Hematopoietic multipotent progenitor cell treated with erythropoietin and hydrocortisone succinate and interleukin-3 and kit ligand, for 17 days (in vitro differentiated cells): ENCODE measurements at regions not wholly inside any gene's neighbourhood (a gene's known extent, or its start where the extent isn't known, plus 50 kb on each side); places are given as distances from the start of the nearest gene placed in this dataset.

Experiments used
- DNase-seq: peaks from one replicate; pipeline ENCODE4 v3.0.0-alpha.2; 2015; ENCODE audit warnings: low spot score

- no peak for DNase-seq
Observed at GRCh38 chr2:150663143-150663542, 175.7 kb upstream of the RND3 start.

DNA sequence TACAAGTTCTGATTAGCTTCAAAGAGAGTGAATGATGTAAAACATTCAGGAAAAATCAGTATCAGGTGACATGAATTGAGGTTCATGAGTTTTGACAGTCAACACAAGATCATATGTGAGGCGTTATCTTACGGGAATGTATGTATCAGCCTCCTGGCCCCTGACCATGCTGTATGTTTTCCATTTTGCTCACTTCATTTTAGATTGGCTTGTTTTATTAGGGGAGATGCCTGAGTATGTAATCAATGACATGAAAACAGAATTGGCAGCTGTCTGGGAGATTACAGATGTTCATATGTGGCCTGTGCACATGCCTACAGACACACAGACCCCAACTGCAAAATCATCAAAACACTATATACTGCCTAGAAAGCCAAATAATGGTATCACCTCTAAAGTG is 168.5 kb upstream of the RND3 start:
- no peak for DNase-seq

- DNase-seq, result no peak
Observed at GRCh38 chr2:150653351-150653750, 165.9 kb upstream of the RND3 start.

GRCh38 chr2:150647943-150648342 is 160.5 kb upstream of the RND3 start:
- DNase-seq, result no peak

GRCh38 chr2:150646746-150647145 is 159.3 kb upstream of the RND3 start:
- no peak for DNase-seq

- DNase-seq, result no peak
Observed at GRCh38 chr2:150644298-150645067, 157.0 kb upstream of the RND3 start.

GRCh38 chr2:150643114-150643725 is 155.8 kb upstream of the RND3 start:
- DNase-seq, result no peak

GRCh38 chr2:150640039-150640438 is 152.6 kb upstream of the RND3 start:
- DNase-seq, result no peak

DNA sequence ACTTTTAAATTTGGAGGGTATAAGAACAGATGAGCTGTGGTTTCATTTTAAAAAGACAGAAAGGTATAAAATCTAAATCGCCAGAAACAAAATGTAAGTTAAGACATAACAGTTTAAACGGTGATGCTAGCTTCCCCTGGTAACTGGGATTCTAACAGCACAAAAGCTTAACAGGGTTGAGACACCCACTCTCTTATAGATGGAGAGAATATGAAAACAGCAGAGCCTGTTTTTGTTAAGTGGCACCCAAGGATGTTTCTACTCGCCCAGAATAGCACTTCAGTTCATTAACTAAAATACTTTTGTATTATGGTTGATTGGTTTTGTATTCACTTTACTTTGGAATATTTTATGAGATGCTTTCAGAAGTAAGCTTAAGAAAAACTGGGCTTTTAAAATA is 151.9 kb upstream of the RND3 start:
- DNase-seq, result no peak

DNA sequence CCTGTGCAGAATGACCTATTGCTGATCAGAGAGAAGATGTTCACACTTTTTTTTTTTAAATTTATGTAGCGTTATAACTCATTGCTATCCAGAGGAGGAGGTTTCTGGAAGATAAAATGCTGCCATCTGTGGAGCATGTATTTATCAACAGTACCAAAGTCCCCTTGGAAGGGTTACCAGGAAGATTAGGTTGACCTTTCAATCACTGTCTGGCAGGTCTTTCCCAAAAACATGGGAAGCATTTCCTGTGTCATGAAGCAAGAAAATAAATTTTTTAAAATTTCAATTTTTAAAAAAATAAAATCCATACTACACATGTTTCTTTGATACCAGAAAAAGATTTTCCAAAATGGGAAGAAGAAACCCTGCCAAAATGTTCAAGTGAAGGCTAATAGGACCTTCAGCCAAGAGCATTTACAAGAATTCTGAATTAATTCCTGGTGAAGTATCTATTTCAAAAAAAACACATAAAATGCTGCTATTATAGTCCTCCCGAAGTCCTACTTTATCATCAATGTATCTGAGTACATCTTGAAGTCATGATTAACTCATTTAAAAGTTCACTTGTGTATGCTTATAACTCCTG is 143.9 kb upstream of the RND3 start:
- no peak for DNase-seq

DNA sequence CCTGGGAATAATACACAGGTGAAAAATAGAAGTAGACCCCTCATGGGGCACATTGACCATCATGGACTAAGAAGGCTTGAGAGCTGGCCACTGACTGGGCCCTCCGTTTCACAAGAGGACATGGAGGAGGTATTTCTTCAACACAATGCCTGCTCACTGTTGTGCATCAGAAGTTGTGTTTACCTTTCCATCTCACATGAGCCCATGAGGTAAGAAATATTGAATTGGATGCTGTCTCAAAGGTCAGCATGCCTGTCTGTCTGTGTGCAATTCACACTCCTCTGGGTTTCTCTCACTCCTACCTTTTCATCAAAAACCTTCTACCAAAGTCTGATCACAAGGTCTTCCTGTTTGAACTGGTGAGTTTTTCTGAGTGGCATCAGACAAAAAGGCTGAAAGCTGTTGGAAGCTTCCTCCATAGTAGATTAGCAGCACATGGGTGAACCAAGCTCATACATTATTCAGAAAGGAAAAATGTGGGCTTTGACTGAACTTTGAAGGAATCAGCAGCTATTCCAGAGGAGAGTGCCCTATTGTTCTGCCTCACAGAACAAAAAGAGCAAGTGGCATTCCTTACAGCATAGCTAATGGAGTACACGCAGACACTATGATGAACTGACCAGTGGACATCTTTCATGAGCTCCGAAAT is 143.2 kb upstream of the RND3 start:
- DNase-seq, result no peak

GRCh38 chr2:150627526-150627925 is 140.1 kb upstream of the RND3 start:
- DNase-seq, result no peak

DNA sequence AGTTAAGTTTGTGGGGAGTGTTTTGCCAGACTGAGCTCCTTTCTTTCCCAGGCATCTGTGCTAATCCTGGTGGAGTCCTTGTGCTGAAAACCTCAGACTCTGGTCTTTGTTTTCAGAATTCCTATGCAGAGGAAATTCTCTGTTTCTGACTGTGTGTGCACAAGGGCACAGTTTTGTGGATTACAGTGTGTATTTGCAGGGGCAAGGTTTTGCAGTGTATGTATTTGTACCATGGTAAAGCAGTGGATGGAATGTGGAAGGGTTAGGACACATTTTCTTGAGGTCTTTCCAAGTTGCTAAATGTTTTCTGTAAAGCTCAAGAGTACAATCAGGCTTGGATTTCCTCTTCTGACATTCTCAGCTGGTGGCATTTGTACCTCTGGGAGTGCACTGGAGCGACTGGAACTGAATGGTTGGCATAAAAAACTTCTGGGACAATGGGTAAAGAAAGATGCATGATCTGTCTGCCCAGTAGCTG is 139.5 kb upstream of the RND3 start:
- DNase-seq, result no peak

GRCh38 chr2:150625741-150626140 is 138.3 kb upstream of the RND3 start:
- no peak for DNase-seq

DNA sequence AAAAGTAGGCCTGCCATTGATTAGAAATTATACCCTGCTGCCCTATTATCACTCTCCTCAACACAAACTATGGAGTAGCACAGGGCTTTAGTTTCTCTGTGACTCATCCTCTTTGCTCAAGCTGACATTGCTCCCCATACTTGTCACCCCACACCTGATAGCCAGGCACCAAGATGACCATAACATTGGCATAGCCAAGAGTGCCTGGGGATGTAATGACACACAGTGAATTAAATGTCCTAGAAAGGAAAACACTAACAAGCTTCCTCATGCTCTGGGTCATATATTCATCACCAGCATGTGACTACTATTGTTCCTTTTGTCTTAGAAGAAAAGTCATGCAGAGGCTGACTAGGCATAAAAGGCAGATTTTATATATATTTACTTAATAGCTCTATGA is 137.8 kb upstream of the RND3 start:
- DNase-seq, result no peak

DNA sequence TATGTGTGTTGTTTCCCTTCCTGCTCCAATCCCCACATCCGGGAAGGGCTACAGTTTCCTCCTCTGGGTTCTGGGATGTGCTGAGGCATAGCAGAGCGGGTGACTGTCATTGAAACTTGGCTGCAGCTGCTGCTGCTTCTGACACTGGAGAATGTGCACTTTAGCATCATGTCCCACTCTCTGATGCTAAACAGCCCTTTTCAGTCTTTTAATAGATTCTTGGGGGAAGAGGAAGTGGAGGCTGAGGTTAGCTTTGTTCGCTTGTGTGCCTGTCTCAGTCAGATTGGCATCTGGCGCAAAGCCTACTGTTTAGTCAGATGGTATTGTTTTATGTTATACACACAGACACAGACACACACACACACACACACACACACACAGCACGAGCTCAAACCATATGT is 136.5 kb upstream of the RND3 start:
- no peak for DNase-seq

DNA sequence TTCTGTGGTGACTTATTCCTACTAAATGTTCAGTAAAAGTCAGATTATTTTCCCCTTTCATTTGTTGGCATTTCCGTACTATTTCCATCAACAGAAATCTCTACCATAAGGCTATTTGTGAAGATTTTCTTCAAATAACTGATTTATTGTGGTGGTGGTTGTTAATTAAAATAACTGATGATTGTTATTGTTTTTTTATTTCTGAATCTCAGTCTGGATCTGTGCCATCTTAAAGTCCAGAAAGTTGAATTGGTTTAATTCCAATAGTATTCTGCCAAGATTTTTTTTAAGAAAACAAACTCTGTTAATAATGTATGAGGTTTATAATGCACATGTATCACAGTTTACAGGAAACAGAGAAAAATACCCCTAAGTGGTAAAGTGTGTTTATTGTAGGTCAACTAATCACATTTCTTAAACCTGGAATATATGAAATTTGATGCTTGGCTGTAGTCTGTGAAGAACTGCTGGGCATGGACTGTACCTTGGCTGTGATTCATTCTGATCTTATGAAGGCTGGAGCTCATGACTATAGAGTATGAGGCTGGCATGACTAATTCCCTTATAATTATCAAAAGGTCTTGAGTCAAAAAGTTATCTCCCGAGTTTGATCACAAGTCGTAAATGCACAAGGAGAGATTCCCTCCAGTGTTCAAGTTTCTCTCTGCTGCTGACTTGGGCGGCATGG is 134.2 kb upstream of the RND3 start:
- DNase-seq, result no peak

DNA sequence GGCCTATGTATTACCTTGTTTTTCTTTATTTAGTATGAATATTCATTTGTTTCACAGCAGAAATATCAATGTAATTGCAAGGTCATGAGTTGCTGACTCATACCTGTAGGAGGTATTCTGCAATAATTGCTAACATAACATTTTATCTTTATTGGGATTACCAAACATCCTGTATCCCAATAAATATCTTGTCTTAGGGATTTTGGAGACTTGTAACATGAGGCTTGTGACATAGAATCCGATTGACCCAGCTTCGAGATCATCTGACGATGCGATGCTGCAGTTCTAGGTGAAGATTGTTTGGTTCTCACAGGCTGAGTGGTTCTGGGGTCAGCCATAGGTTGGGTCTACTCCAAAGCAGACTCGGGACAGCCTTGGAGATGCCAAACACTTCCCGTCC is 133.4 kb upstream of the RND3 start:
- no peak for DNase-seq

GRCh38 chr2:150620416-150620815 is 132.9 kb upstream of the RND3 start:
- DNase-seq, result no peak

DNA sequence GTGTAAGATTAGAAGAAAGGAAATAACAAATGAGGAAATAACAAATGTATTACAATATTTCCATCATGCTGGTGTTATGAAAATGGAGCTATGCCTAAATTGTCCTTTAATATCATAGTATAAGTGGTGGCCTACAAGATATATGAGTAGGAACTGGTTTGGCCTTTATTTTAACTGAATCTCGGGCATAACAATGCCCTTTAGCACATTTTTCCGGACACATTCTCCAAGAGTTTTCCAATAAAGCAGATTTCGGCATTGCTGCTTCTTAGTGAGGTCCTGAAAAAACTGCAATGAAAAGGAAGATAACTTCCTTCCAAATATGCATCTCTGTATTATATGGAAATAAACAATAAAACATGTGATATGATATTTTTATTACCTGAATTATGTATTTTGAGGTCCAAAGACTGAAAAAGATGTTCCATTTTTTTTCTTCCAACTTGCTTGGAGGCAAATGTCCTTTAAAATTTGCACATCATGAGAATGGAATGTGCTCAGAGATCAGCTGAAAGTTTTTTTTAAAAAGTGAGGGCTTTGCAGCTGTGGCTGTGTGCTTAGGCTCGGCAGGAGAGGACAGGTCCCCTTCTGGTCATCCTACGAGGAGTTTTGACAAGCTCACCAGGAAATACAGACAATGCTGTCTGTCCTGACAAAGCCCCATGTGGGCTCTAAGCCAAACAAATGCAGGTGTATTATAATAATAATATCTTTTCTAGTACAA is 132.3 kb upstream of the RND3 start:
- DNase-seq, result no peak

- no peak for DNase-seq
Observed at GRCh38 chr2:150618245-150618895, 130.9 kb upstream of the RND3 start.
